ENCODE measurements at regions not wholly inside any gene's neighbourhood (a gene's known extent, or its start where the extent isn't known, plus 50 kb on each side); places are given as distances from the start of the nearest gene placed in this dataset.
"Not testable (repeated sequence)": the region's sequence is repeated elsewhere in the genome, so short reads cannot be mapped to it uniquely, and the experiment has no call there.

GRCh38 chr1:149369081-149369480 is 105.8 kb upstream of the NBPF19 start:
- intact Hi-C loops (cut with micrococcal nuclease); H3K27me3 Mint-ChIP-seq; DNase-seq; ATAC-seq; H3K27ac Mint-ChIP-seq; H3K36me3 Mint-ChIP-seq (ENCODE audit: low read depth); H3K9me3 Mint-ChIP-seq; CTCF ChIA-PET; H3K4me3 Mint-ChIP-seq; POLR2A ChIA-PET: not testable (repeated sequence)
- peaks cover 11% of the 10 kb centered on the region for H3K4me1 Mint-ChIP-seq (ENCODE audit: low read depth)

DNA sequence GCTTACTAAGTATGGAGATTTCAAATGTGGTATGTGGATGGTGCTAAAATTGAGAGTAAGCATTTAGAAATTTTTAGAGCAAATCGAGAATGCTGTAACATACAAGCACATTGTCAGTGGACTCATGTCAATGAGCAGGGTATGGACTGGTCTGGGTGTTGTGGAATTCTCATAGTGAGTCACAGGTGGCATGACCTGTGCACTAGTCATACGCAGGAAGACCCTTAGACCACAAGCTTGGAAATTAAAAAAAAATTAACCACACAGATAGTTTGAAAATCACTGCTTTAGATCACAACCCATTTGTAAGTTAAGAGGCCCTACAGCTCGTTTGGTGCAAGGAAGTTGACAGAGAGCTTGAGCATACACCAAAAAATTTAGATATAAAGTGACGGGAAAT is 102.9 kb upstream of the NBPF19 start:
- CTCF ChIA-PET; H3K27ac Mint-ChIP-seq; POLR2A ChIA-PET; H3K4me1 Mint-ChIP-seq (ENCODE audit: low read depth); H3K9me3 Mint-ChIP-seq; DNase-seq; H3K4me3 Mint-ChIP-seq; H3K36me3 Mint-ChIP-seq (ENCODE audit: low read depth); intact Hi-C loops (cut with micrococcal nuclease); H3K27me3 Mint-ChIP-seq: not testable (repeated sequence)
- ATAC-seq, result peak; percentile 96

- ATAC-seq; H3K36me3 Mint-ChIP-seq (ENCODE audit: low read depth); intact Hi-C loops (cut with micrococcal nuclease); POLR2A ChIA-PET; H3K4me1 Mint-ChIP-seq (ENCODE audit: low read depth); H3K27me3 Mint-ChIP-seq; H3K9me3 Mint-ChIP-seq; H3K4me3 Mint-ChIP-seq; CTCF ChIA-PET: not testable (repeated sequence)
- peak; percentile 16 for DNase-seq
- peak overlapping the region; percentile 64 for H3K27ac Mint-ChIP-seq
Observed at GRCh38 chr1:149378462-149378861, 96.4 kb upstream of the NBPF19 start.

DNA sequence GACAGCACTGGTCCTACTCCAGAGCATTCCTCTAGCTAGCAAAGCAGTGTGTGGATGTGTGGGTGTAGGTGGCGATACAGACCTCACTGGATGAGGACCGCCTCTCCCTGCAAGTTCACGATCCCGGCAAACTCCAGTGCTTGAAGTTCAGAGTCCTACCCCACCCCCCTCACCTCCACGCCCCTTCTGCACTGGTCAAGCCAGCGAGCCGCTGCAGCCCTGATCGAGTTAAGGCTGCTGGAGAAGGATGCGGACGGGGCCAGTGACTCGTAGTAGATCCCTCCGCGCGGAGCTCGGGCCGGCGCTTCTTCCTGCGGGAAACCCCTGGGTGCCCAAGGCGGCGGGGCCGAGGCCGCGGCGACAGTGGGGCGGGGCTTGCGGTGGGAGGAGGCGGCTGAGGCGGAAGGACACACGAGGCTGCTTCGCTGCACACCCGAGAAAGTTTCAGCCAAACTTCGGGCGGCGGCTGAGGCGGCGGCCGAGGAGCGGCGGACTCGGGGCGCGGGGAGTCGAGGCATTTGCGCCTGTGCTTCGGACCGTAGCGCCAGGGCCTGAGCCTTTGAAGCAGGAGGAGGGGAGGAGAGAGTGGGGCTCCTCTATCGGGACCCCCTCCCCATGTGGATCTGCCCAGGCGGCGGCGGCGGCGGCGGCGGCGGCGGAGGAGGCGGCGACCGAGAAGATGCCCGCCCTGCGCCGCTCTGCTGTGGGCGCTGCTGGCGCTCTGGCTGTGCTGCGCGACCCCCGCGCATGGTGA is 84.5 kb upstream of the NBPF19 start:
- peak; percentile 88 for ATAC-seq
- H3K36me3 Mint-ChIP-seq (ENCODE audit: low read depth); intact Hi-C loops (cut with micrococcal nuclease); H3K9me3 Mint-ChIP-seq; H3K27me3 Mint-ChIP-seq; H3K4me1 Mint-ChIP-seq (ENCODE audit: low read depth); POLR2A ChIA-PET; CTCF ChIA-PET: not testable (repeated sequence)
- peak overlapping the region; percentile 88 for H3K27ac Mint-ChIP-seq
- peak overlapping the region; percentile 75 for H3K4me3 Mint-ChIP-seq
- peak; percentile 57 for DNase-seq

- H3K27ac Mint-ChIP-seq; POLR2A ChIA-PET; H3K36me3 Mint-ChIP-seq (ENCODE audit: low read depth); H3K27me3 Mint-ChIP-seq; intact Hi-C loops (cut with micrococcal nuclease); H3K9me3 Mint-ChIP-seq; CTCF ChIA-PET; H3K4me3 Mint-ChIP-seq; DNase-seq: not testable (repeated sequence)
- peak; percentile 40 for ATAC-seq
- H3K4me1 Mint-ChIP-seq (ENCODE audit: low read depth), result peaks cover 13% of the 10 kb centered on the region
Observed at GRCh38 chr1:149390931-149391330, 83.9 kb upstream of the NBPF19 start.

DNA sequence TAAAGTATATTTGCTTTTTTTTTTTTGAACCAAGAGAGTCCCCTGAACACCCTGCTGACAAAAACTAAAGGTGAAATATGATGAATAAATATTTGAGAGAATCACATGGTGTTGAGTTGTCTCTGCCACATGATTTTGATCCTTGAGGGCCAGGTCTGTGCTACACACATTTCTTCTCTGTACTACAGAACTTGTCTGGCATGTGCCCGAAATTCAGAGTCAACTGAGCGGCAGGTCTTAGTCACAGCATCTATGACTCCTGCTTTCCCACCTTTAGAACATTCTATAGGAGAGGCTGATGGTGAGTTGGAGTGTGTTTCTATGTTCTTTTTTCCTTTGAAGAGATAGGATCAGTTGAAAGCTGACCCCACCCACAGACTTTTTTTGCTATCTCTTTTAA is 79.0 kb upstream of the NBPF19 start:
- POLR2A ChIA-PET; CTCF ChIA-PET; H3K27ac Mint-ChIP-seq; H3K27me3 Mint-ChIP-seq; H3K9me3 Mint-ChIP-seq; intact Hi-C loops (cut with micrococcal nuclease); H3K36me3 Mint-ChIP-seq (ENCODE audit: low read depth); H3K4me3 Mint-ChIP-seq; ATAC-seq: not testable (repeated sequence)
- DNase-seq, result peak; percentile 57
- peaks cover 18% of the 10 kb centered on the region for H3K4me1 Mint-ChIP-seq (ENCODE audit: low read depth)

DNA sequence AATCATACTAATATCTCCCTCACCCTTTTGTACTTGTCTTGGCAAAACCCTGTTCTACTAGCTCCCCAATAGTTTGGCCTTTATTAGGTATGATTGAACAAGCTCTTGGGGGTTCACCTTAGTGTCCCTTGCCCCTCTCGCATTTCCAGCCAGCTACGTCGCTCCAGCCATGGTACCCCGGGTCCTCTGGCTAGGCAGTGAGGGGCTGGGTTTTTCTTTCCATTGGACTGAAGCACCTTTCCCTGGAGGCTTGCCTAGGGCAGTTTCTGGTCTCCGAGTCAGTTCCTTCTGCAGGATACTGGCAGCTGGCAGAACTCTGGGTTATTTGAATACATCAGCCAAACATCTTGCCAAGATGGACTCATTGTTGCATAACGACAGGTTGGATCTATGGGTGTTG is 76.3 kb upstream of the NBPF19 start:
- H3K4me3 Mint-ChIP-seq; DNase-seq; H3K9me3 Mint-ChIP-seq; ATAC-seq; POLR2A ChIA-PET; CTCF ChIA-PET; intact Hi-C loops (cut with micrococcal nuclease); H3K36me3 Mint-ChIP-seq (ENCODE audit: low read depth); H3K27me3 Mint-ChIP-seq: not testable (repeated sequence)
- H3K4me1 Mint-ChIP-seq (ENCODE audit: low read depth), result peaks cover 15% of the 10 kb centered on the region
- H3K27ac Mint-ChIP-seq, result peak overlapping the region; percentile 25

DNA sequence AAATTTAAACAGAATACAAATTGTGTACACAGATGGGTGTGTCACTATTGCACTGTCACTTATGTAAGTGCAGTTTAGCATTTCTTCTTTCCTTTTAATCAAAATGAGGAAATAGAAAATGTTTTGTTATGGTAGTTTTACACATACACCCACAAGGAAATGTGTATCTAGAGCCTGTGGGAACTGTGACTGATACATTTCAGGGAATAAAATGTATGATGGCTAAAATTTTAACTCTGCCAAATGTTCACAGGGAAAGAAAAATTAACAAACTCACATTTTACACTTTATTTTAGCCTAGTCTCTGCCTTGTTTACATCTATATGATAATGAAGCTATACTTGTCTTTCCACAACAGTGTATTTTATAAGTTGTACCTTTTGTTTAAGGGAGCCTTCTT is 66.4 kb upstream of the NBPF19 start:
- H3K27me3 Mint-ChIP-seq; ATAC-seq; POLR2A ChIA-PET; H3K9me3 Mint-ChIP-seq; H3K4me3 Mint-ChIP-seq; H3K36me3 Mint-ChIP-seq (ENCODE audit: low read depth); H3K4me1 Mint-ChIP-seq (ENCODE audit: low read depth); CTCF ChIA-PET; intact Hi-C loops (cut with micrococcal nuclease); DNase-seq; H3K27ac Mint-ChIP-seq: not testable (repeated sequence)

GRCh38 chr1:149415373-149415772 is 59.5 kb upstream of the NBPF19 start:
- DNase-seq, POLR2A ChIA-PET: not testable (repeated sequence)

GRCh38 chr1:149418782-149419181 is 56.1 kb upstream of the NBPF19 start:
- intact Hi-C loops (cut with micrococcal nuclease); DNase-seq; H3K9me3 Mint-ChIP-seq; H3K27ac Mint-ChIP-seq; POLR2A ChIA-PET; H3K36me3 Mint-ChIP-seq (ENCODE audit: low read depth); CTCF ChIA-PET; H3K27me3 Mint-ChIP-seq; H3K4me3 Mint-ChIP-seq; ATAC-seq; H3K4me1 Mint-ChIP-seq (ENCODE audit: low read depth): not testable (repeated sequence)

More at GRCh38 chr1:149415373-149415772, 59.5 kb upstream of the NBPF19 start:
- H3K27ac Mint-ChIP-seq; intact Hi-C loops (cut with micrococcal nuclease); H3K36me3 Mint-ChIP-seq (ENCODE audit: low read depth); ATAC-seq; H3K9me3 Mint-ChIP-seq; H3K4me1 Mint-ChIP-seq (ENCODE audit: low read depth); H3K27me3 Mint-ChIP-seq; H3K4me3 Mint-ChIP-seq; CTCF ChIA-PET: not testable (repeated sequence)

DNA sequence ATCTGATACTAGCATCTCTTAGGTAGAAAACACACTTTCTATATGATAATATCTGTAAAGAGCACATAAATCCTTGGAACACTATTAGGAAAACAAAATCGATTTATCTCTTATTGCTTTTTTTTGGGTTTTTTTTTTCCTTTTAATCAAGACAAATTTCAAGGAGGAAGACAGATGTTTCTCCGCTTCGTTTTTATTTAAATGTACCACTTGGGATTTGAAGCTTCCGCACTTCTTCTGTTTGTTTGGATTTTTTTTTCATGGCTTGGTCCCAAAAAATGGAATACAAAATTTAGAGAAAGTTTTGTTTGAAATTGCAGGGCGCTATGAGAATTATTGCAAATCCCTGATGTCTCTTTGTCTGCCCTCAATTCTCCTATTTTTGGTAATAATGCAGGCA is 51.7 kb upstream of the NBPF19 start:
- not testable (repeated sequence) for H3K4me1 Mint-ChIP-seq (ENCODE audit: low read depth)

More for the DNA sequence above, 51.7 kb upstream of the NBPF19 start:
- CTCF ChIA-PET; H3K4me3 Mint-ChIP-seq; H3K9me3 Mint-ChIP-seq; DNase-seq; H3K27ac Mint-ChIP-seq; ATAC-seq; H3K27me3 Mint-ChIP-seq; intact Hi-C loops (cut with micrococcal nuclease); H3K36me3 Mint-ChIP-seq (ENCODE audit: low read depth); POLR2A ChIA-PET: not testable (repeated sequence)

All from activated CD8-positive, alpha-beta T cell treated with anti-CD3 and anti-CD28 coated beads for 36 hours (primary cell).